ENCODE measurements at regions not wholly inside any gene's neighbourhood (a gene's known extent, or its start where the extent isn't known, plus 50 kb on each side); places are given as distances from the start of the nearest gene placed in this dataset.

GRCh38 chr2:138447889-138448570 lies 53.5 kb upstream of the SPOPL start:
- no peak for DNase-seq
